Astrocyte (in vitro differentiated cells and primary cell): ENCODE measurements at regions not wholly inside any gene's neighbourhood (a gene's known extent, or its start where the extent isn't known, plus 50 kb on each side); places are given as distances from the start of the nearest gene placed in this dataset.

ENCODE experiments used
- DNase-seq: peaks from one replicate; pipeline ENCODE4 v3.0.0-alpha.2; 2010; ENCODE audit warnings: low read depth
- FAIRE-seq: peaks from 2 replicates; lab custom pipeline; 2011; peaks lifted over from hg19 to GRCh38; lab: Jason Lieb, UNC
- H2AFZ ChIP-seq: 2 replicates; pipeline ENCODE4 v1.6.0; 2012; ENCODE audit warnings: low read depth, low read length, inconsistent platforms
- H3K27ac ChIP-seq: 2 replicates; pipeline ENCODE4 v1.5.1; 2011; ENCODE audit warnings: low read depth, low read length, inconsistent platforms
- H3K27me3 ChIP-seq: 2 replicates; pipeline ENCODE4 v1.6.0; 2011; ENCODE audit warnings: low read length, inconsistent platforms; ENCODE audit not compliant: insufficient read depth
- H3K36me3 ChIP-seq: 2 replicates; pipeline ENCODE4 v1.5.1; 2011; ENCODE audit warnings: low read length, inconsistent platforms; ENCODE audit not compliant: insufficient read depth
- H3K4me1 ChIP-seq: 2 replicates; pipeline ENCODE4 v1.5.1; 2011; ENCODE audit warnings: low read length, inconsistent platforms; ENCODE audit not compliant: insufficient read depth
- H3K4me2 ChIP-seq: 2 replicates; pipeline ENCODE4 v1.6.0; 2012; ENCODE audit warnings: low read length, inconsistent platforms
- H3K4me3 ChIP-seq: 2 replicates; pipeline ENCODE4 v1.5.1; 2011; ENCODE audit warnings: low read depth, mild to moderate bottlenecking, low read length, inconsistent platforms; ENCODE audit not compliant: insufficient read depth
- H3K79me2 ChIP-seq: 2 replicates; pipeline ENCODE4 v1.6.0; 2012; ENCODE audit warnings: mild to moderate bottlenecking, low read length, inconsistent platforms; ENCODE audit not compliant: insufficient read depth
- H3K9ac ChIP-seq: 2 replicates; pipeline ENCODE4 v1.6.0; 2012; ENCODE audit warnings: mild to moderate bottlenecking, low read length, inconsistent platforms
- H3K9me3 ChIP-seq: 2 replicates; pipeline ENCODE4 v1.5.1; 2012; ENCODE audit warnings: low read depth, mild to moderate bottlenecking, low read length, inconsistent platforms; ENCODE audit not compliant: insufficient read depth
- H4K20me1 ChIP-seq: 2 replicates; pipeline ENCODE4 v1.6.0; 2012; ENCODE audit warnings: low read length, inconsistent platforms; ENCODE audit not compliant: insufficient read depth
- H3K27ac Mint-ChIP-seq: one replicate; pipeline ENCODE4 v1.8.0; 2021; ENCODE audit warnings: mild to moderate bottlenecking, mixed read lengths; ENCODE audit not compliant: unreplicated experiment
- H3K27me3 Mint-ChIP-seq: one replicate; pipeline ENCODE4 v1.8.0; 2021; ENCODE audit warnings: low read depth, mixed read lengths; ENCODE audit not compliant: unreplicated experiment
- H3K36me3 Mint-ChIP-seq: one replicate; pipeline ENCODE4 v1.8.0; 2021; ENCODE audit warnings: low read depth, mixed read lengths; ENCODE audit not compliant: unreplicated experiment
- H3K4me1 Mint-ChIP-seq: one replicate; pipeline ENCODE4 v1.8.0; 2021; ENCODE audit warnings: low read depth, mixed read lengths; ENCODE audit not compliant: unreplicated experiment
- H3K4me3 Mint-ChIP-seq: one replicate; pipeline ENCODE4 v1.8.0; 2021; ENCODE audit warnings: mild to moderate bottlenecking, moderate library complexity, mixed read lengths; ENCODE audit not compliant: unreplicated experiment
- H3K9me3 Mint-ChIP-seq: one replicate; pipeline ENCODE4 v1.8.0; 2021; ENCODE audit warnings: mild to moderate bottlenecking, mixed read lengths; ENCODE audit not compliant: unreplicated experiment
- EZH2 ChIP-seq: IDR thresholded peaks from 2 replicates; pipeline ENCODE4 v1.6.1; 2012; ENCODE audit warnings: mild to moderate bottlenecking, low read length, inconsistent platforms; ENCODE audit not compliant: insufficient read depth
- TF ChIP-seq, protein P1 (sequence below): IDR thresholded peaks from 2 replicates; pipeline ENCODE4 v1.5.1; 2011; ENCODE audit warnings: low read depth, mild to moderate bottlenecking, inconsistent platforms, low read length, moderate library complexity; ENCODE audit not compliant: insufficient read depth

- H3K79me2 ChIP-seq: no peaks in the 10 kb centered on the region
- H3K27me3 ChIP-seq: no peaks in the 10 kb centered on the region
- Mint-ChIP-seq H3K9me3 (no peaks in the 10 kb centered on the region), H3K27ac (no peak overlapping the region), H3K36me3 (no peaks in the 10 kb centered on the region), H3K4me1 (peaks cover 18% of the 10 kb centered on the region), H3K4me3 (no peak overlapping the region), H3K27me3 (peaks cover under 1% of the 10 kb centered on the region)
- no peaks in the 10 kb centered on the region for H3K36me3 ChIP-seq
- DNase-seq: peak; percentile 92
- peaks cover 15% of the 10 kb centered on the region for H3K4me1 ChIP-seq
- peak overlapping the region; percentile 1 for H3K4me2 ChIP-seq
- TF ChIP-seq, protein P1, sequence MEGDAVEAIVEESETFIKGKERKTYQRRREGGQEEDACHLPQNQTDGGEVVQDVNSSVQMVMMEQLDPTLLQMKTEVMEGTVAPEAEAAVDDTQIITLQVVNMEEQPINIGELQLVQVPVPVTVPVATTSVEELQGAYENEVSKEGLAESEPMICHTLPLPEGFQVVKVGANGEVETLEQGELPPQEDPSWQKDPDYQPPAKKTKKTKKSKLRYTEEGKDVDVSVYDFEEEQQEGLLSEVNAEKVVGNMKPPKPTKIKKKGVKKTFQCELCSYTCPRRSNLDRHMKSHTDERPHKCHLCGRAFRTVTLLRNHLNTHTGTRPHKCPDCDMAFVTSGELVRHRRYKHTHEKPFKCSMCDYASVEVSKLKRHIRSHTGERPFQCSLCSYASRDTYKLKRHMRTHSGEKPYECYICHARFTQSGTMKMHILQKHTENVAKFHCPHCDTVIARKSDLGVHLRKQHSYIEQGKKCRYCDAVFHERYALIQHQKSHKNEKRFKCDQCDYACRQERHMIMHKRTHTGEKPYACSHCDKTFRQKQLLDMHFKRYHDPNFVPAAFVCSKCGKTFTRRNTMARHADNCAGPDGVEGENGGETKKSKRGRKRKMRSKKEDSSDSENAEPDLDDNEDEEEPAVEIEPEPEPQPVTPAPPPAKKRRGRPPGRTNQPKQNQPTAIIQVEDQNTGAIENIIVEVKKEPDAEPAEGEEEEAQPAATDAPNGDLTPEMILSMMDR: no peak
- TF ChIP-seq EZH2: no peak
- no peak for FAIRE-seq
- no peak overlapping the region for H3K4me3 ChIP-seq
- H4K20me1 ChIP-seq: no peaks in the 10 kb centered on the region
- no peak overlapping the region for H3K9ac ChIP-seq
- no peaks in the 10 kb centered on the region for H3K9me3 ChIP-seq
- H3K27ac ChIP-seq: no peak overlapping the region
- no peak overlapping the region for H2AFZ ChIP-seq
Observed at GRCh38 chr1:62386351-62387121, 50.3 kb upstream of the USP1 start.
